ENCODE measurements at regions not wholly inside any gene's neighbourhood (a gene's known extent, or its start where the extent isn't known, plus 50 kb on each side); places are given as distances from the start of the nearest gene placed in this dataset.
"Not testable (repeated sequence)": the region's sequence is repeated elsewhere in the genome, so short reads cannot be mapped to it uniquely, and the experiment has no call there.

GRCh38 chr15:62903437-62903836, 139.1 kb upstream of the TPM1 start:
- DNase-seq = no peak

GRCh38 chr15:62904041-62904910, 138.3 kb upstream of the TPM1 start:
- DNase-seq = no peak

GRCh38 chr15:62906627-62907026, 135.9 kb upstream of the TPM1 start:
- no peak for DNase-seq

- no peak for DNase-seq
Observed at GRCh38 chr15:62907275-62907674, 135.3 kb upstream of the TPM1 start.

GRCh38 chr15:62908341-62908740, 134.2 kb upstream of the TPM1 start:
- not testable (repeated sequence) for DNase-seq

GRCh38 chr15:62909257-62909656, 133.3 kb upstream of the TPM1 start:
- no peak for DNase-seq

GRCh38 chr15:62912282-62912681, 130.3 kb upstream of the TPM1 start:
- no peak for DNase-seq

GRCh38 chr15:62912808-62913207, 129.7 kb upstream of the TPM1 start:
- no peak for DNase-seq

GRCh38 chr15:62913246-62913645, 129.3 kb upstream of the TPM1 start:
- DNase-seq = no peak

- DNase-seq = no peak
Observed at GRCh38 chr15:62914461-62915079, 128.0 kb upstream of the TPM1 start.

- no peak for DNase-seq
Observed at GRCh38 chr15:62920682-62921502, 121.7 kb upstream of the TPM1 start.

- DNase-seq = no peak
Observed at GRCh38 chr15:62922514-62922913, 120.0 kb upstream of the TPM1 start.

- no peak for DNase-seq
Observed at GRCh38 chr15:62925875-62926274, 116.7 kb upstream of the TPM1 start.

GRCh38 chr15:62927196-62927595, 115.4 kb upstream of the TPM1 start:
- no peak for DNase-seq

GRCh38 chr15:62927836-62928235, 114.7 kb upstream of the TPM1 start:
- no peak for DNase-seq

GRCh38 chr15:62928242-62928999, 114.1 kb upstream of the TPM1 start:
- DNase-seq = no peak

- no peak for DNase-seq
Observed at GRCh38 chr15:62929000-62929357, 113.6 kb upstream of the TPM1 start.

GRCh38 chr15:62931650-62932049, 110.9 kb upstream of the TPM1 start:
- DNase-seq = no peak

GRCh38 chr15:62932436-62932835, 110.1 kb upstream of the TPM1 start:
- no peak for DNase-seq

- DNase-seq = no peak
Observed at GRCh38 chr15:62933386-62933785, 109.2 kb upstream of the TPM1 start.

GRCh38 chr15:62934236-62934971, 108.1 kb upstream of the TPM1 start:
- no peak for DNase-seq

Data from stimulated activated CD4-positive, alpha-beta T cell treated with anti-CD3 and anti-CD28 coated beads, Interleukin-4, amount 100 ng/mL, for 24 hours (primary cell).